Rectal smooth muscle tissue (tissue), 1 donor: ENCODE measurements at regions not wholly inside any gene's neighbourhood (a gene's known extent, or its start where the extent isn't known, plus 50 kb on each side); places are given as distances from the start of the nearest gene placed in this dataset.

Experiments
- H3K27ac ChIP-seq: one replicate; pipeline ENCODE4 v1.7.0; 2013; ENCODE audit warnings: low read depth, low read length, inconsistent platforms
- H3K27me3 ChIP-seq: one replicate; pipeline ENCODE4 v1.7.0; 2013; ENCODE audit warnings: low read length; ENCODE audit not compliant: control insufficient read depth, insufficient read depth
- H3K36me3 ChIP-seq: one replicate; pipeline ENCODE4 v1.7.0; 2013; ENCODE audit warnings: low read length; ENCODE audit not compliant: control insufficient read depth, insufficient read depth
- H3K4me1 ChIP-seq: one replicate; pipeline ENCODE4 v1.7.0; 2013; ENCODE audit warnings: low read length; ENCODE audit not compliant: control insufficient read depth, insufficient read depth
- H3K4me3 ChIP-seq: one replicate; pipeline ENCODE4 v1.7.0; 2013; ENCODE audit warnings: low read length
- H3K9ac ChIP-seq: one replicate; pipeline ENCODE4 v1.7.0; 2013; ENCODE audit warnings: low read length

- H3K27ac ChIP-seq: no peak overlapping the region
- no peaks in the 10 kb centered on the region for H3K27me3 ChIP-seq
- no peaks in the 10 kb centered on the region for H3K36me3 ChIP-seq
- H3K4me3 ChIP-seq: no peak overlapping the region
- no peaks in the 10 kb centered on the region for H3K4me1 ChIP-seq
- H3K9ac ChIP-seq: no peak overlapping the region
Observed at GRCh38 chr2:183214680-183215079, 90.4 kb downstream of the NUP35 start.

DNA sequence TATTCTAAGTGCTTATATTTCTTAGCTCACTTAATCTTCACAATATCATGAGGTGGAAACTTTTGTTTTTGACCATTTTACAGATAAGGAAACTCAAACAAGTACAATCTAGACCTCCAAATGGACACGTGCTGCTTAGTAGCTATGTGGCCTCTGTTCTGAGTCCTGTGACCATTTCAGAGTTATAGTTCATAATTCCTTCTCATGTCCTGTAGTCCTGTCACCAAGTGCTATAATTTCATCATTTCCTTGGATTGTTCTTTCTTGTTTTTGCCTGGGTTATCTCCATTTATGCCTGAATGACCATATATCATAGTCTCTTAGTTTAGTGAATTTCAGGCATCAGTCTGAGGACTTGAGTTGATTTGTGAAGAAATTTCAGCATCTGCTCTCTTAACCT is 91.7 kb downstream of the NUP35 start:
- Histone ChIP-seq H3K36me3 (no peaks in the 10 kb centered on the region), H3K27me3 (no peaks in the 10 kb centered on the region), H3K9ac (no peak overlapping the region), H3K27ac (no peak overlapping the region), H3K4me3 (no peak overlapping the region), H3K4me1 (no peaks in the 10 kb centered on the region)

DNA sequence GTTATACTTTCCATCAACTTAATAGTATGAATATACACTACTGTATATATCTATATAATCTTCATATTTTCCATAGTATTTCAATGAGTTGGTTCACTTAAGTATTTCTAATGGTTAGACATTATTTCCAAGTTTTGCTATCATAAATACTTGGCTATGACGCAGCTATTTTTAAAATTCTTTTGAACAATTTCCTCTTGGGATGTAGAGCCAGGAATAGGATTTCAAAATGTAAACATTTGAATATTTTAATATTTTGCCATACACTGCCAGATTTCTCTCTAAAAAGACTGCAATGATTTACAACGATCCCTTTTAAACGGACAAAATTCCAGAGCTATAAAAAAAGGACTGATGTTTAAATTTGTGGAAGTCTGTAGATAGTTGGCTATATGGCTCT is 95.6 kb downstream of the NUP35 start:
- no peak overlapping the region for H3K9ac ChIP-seq
- H3K27me3 ChIP-seq: no peaks in the 10 kb centered on the region
- no peaks in the 10 kb centered on the region for H3K4me1 ChIP-seq
- H3K27ac ChIP-seq: no peak overlapping the region
- H3K4me3 ChIP-seq: no peak overlapping the region
- H3K36me3 ChIP-seq: no peaks in the 10 kb centered on the region

DNA sequence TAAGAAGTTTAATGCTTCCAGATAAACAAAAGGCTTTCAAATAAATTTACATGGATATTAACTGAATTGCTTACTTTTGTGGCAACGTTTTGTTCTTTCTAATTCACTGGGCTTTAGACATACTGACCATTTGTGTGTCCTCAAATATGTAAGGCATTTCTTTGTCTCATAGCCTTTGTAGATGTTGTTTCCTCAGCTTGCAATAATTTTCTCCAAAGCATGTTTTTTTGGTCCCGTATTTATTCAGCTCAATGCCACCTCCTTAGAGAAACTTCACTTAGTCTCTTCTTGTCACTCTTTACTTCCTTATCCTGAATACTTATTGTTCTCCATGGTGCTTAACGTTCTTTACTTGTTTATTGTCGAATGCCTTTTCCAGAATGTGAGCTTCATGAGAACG is 98.5 kb downstream of the NUP35 start:
- Histone ChIP-seq H3K36me3 (no peaks in the 10 kb centered on the region), H3K27me3 (no peaks in the 10 kb centered on the region), H3K27ac (no peak overlapping the region), H3K9ac (no peak overlapping the region), H3K4me3 (no peak overlapping the region), H3K4me1 (no peaks in the 10 kb centered on the region)

DNA sequence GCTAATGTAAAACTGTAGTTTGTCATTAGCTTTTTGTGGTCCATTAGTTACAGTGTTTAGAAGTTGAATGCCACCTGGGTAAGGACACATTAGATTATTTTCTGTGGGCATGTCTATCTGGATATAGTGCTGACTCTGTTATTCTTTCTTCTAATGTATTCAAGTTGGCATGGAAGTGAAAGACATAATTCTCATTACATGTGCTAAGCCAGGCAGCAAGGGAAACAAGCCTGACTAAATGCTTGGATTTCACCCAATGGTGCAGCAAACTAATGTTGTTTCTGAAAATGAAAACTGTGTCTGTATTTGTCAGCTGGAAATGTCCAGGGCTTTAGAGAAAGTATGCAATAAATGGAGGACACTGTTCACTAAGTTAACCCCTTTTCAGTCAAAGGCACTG is 100.7 kb downstream of the NUP35 start:
- Histone ChIP-seq H3K4me3 (no peak overlapping the region), H3K4me1 (no peaks in the 10 kb centered on the region), H3K9ac (no peak overlapping the region), H3K36me3 (no peaks in the 10 kb centered on the region), H3K27me3 (no peaks in the 10 kb centered on the region), H3K27ac (no peak overlapping the region)

DNA sequence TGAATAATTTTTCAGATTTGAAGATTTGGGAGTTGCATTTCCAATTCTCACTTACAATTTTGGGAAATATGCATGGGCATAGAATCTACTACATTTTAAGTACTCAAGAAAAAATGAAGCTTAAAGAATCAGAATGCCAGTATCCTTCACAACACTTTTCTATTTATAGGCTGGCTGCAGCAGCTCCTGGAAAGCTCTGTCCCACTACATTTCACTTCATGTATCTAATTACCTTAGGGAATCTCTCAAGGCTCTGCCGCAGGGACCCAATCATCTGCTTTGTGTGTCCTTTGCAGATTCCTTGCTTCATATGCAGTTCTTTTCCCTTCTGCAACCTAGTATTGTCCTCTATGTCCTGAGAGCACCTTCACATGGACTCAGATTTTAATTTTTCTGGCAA is 102.9 kb downstream of the NUP35 start:
- no peaks in the 10 kb centered on the region for H3K4me1 ChIP-seq
- H3K9ac ChIP-seq: no peak overlapping the region

DNA sequence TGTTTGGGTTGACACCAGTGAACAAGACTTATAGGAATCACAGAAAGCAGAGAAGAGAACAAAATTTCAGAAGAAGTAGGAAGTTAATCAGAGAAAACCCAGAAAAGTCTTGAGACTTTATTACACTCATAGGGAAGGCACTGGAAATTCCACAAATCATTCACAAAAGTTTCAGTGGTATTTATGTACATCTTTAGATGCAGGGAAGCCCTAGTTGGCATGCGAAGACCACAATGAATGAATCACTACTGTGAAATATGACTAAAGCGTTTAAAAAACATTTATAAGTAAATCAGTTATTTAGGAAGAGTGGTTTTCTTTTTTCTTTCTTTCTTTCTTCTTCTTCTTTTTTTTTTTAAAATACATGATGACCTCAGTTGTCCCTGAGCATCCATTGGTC is 105.1 kb downstream of the NUP35 start:
- H3K27me3 ChIP-seq: no peaks in the 10 kb centered on the region
- no peak overlapping the region for H3K4me3 ChIP-seq
- no peak overlapping the region for H3K9ac ChIP-seq
- no peaks in the 10 kb centered on the region for H3K36me3 ChIP-seq
- no peak overlapping the region for H3K27ac ChIP-seq
- H3K4me1 ChIP-seq: no peaks in the 10 kb centered on the region

More for the DNA sequence above, 102.9 kb downstream of the NUP35 start:
- no peaks in the 10 kb centered on the region for H3K27me3 ChIP-seq
- H3K4me3 ChIP-seq: no peak overlapping the region
- no peaks in the 10 kb centered on the region for H3K36me3 ChIP-seq
- H3K27ac ChIP-seq: no peak overlapping the region

DNA sequence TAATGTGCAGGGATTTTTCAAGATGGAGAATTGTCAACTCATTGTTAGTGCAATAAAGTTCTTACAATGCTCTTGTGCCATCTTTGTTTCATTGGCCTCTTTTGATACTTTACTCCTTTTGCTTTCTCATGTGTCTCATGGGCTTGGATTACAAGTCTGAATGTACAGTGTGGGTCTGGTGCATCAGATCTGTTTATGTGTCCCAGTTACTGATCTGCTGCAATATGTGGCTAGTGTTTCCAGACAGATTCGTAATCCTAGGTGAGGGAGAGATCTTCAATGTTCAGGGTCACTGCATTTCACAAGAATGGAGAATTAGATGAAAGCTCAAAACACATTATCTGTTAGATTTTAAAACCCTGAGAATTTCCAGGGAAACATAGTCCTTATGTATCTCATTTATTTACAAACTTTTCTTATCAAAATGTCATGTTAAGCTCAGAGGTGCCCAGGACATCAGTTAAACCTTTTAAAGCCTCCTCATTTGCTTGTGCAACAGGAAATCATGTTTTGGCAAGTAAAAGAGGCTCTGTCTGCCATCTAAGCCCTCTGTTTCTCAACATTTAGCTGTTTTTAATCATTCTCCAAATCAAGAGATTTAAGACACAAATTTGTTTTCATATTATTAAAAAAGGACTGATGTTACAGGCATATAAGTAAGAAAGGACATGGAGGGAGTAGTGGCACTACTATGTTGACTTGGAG is 108.1 kb downstream of the NUP35 start:
- no peak overlapping the region for H3K4me3 ChIP-seq
- no peak overlapping the region for H3K27ac ChIP-seq
- H3K36me3 ChIP-seq: no peaks in the 10 kb centered on the region
- H3K4me1 ChIP-seq: no peaks in the 10 kb centered on the region
- no peaks in the 10 kb centered on the region for H3K27me3 ChIP-seq
- no peak overlapping the region for H3K9ac ChIP-seq

GRCh38 chr2:183242937-183243336 is 118.7 kb downstream of the NUP35 start:
- H3K36me3 ChIP-seq: no peaks in the 10 kb centered on the region
- no peak overlapping the region for H3K4me3 ChIP-seq
- H3K9ac ChIP-seq: no peak overlapping the region
- H3K27me3 ChIP-seq: no peaks in the 10 kb centered on the region
- H3K4me1 ChIP-seq: no peaks in the 10 kb centered on the region
- no peak overlapping the region for H3K27ac ChIP-seq

- no peaks in the 10 kb centered on the region for H3K27me3 ChIP-seq
- no peak overlapping the region for H3K4me3 ChIP-seq
- H3K36me3 ChIP-seq: no peaks in the 10 kb centered on the region
- no peaks in the 10 kb centered on the region for H3K4me1 ChIP-seq
- no peak overlapping the region for H3K27ac ChIP-seq
- H3K9ac ChIP-seq: no peak overlapping the region
Observed at GRCh38 chr2:183243758-183244157, 119.5 kb downstream of the NUP35 start.

DNA sequence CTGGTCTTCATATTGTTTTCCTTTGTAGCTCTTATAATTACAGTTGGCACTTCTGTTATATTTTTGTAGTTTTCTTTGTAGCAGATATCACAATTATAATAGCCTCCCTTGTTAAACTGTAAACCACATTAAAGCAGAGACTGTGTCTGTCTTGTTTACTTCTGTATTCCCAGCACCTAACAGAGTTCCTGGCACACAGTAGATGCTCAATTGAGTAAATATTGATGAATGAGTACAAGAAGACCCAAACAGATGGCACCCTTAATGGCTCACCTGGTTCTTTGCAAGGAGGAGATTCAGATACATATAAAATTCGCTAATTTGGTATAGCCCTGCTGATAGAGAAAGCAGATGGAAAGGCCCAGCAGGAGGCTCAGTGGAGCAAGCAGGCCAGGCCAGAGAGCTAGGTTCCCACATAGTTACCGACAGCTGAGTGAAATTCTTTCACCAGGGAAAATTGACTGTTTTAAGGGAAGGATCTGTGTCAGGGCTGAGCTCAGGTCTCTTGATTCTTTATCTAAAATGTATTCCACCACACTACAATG is 120.1 kb downstream of the NUP35 start:
- Histone ChIP-seq H3K4me1 (no peaks in the 10 kb centered on the region), H3K27me3 (no peaks in the 10 kb centered on the region), H3K4me3 (no peak overlapping the region), H3K27ac (no peak overlapping the region), H3K36me3 (no peaks in the 10 kb centered on the region), H3K9ac (no peak overlapping the region)

GRCh38 chr2:183248866-183249567 is 124.8 kb downstream of the NUP35 start:
- Histone ChIP-seq H3K9ac (no peak overlapping the region), H3K4me1 (no peaks in the 10 kb centered on the region), H3K27ac (no peak overlapping the region), H3K27me3 (no peaks in the 10 kb centered on the region), H3K36me3 (no peaks in the 10 kb centered on the region), H3K4me3 (no peak overlapping the region)

DNA sequence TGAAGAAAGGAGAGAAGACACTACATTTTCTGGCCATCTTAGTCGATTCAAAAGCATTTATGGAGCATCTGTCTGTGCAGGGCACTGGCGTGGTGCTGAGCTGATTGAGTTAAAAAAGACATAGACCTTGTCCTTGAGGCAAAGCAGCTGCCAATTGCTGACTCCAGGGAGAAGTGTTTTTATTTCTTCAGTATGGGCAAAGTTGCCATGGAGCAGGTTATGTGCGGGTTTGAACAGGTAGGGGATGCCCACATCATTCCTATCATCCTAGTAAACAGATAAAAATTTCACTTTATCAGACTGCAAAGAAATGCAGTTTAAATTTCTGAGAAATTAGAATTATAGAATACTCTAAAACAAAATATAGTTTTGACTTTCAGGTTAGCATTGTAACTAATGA is 125.8 kb downstream of the NUP35 start:
- no peaks in the 10 kb centered on the region for H3K4me1 ChIP-seq
- H3K36me3 ChIP-seq: no peaks in the 10 kb centered on the region
- H3K4me3 ChIP-seq: no peak overlapping the region
- H3K27me3 ChIP-seq: no peaks in the 10 kb centered on the region
- no peak overlapping the region for H3K27ac ChIP-seq
- no peak overlapping the region for H3K9ac ChIP-seq
